DMS53 treated with DMSO at 0.1 percent for 48 hours (cell line): ENCODE measurements at regions not wholly inside any gene's neighbourhood (a gene's known extent, or its start where the extent isn't known, plus 50 kb on each side); places are given as distances from the start of the nearest gene placed in this dataset.
"Not testable (repeated sequence)": the region's sequence is repeated elsewhere in the genome, so short reads cannot be mapped to it uniquely, and the experiment has no call there.

ENCODE experiments used
- DNase-seq: peaks from one replicate; lab custom pipeline; 2025; ENCODE audit not compliant: unreplicated experiment; lab: John Stamatoyannopoulos, UW

DNA sequence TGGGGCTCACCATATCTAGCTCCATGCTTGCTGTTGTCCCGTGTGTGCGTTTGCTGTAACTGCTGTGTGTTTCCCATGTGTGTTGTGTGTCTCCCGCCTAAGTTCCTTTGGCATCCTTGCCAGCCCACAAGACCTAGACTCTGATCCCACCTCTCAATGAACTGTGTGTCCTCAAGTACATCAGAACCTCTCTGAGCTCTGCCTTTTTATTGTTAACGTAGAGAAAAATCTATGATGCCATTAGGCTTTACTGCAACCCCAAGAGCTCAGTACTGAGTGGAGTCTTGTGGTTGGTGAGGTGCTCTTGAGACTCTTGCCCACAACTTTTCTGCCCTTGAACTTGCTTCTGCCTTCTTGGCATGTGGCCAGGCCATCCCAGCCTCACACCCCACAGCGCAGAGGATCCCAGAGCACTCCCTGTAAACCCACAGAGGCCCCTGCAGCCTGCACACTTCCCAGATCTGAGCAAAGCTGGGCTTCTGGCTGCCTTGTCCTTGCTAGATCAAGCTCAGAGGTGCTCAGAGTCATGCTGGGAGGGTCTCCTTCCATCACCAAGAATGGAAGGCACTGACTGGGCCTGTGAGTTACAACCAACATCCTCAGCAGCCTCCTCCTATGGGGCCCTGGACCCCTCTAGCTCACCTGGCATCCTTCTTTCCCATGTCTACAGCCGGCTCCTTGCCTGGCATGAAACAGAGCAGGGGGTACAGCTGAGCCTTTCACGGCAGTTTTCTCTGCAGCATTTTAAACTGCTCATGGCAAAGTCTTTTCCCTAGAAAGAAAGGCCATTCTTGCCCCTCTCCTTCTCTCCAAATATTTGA lies 643.4 kb downstream of the ACTR3B start:
- DNase-seq, result no peak

DNA sequence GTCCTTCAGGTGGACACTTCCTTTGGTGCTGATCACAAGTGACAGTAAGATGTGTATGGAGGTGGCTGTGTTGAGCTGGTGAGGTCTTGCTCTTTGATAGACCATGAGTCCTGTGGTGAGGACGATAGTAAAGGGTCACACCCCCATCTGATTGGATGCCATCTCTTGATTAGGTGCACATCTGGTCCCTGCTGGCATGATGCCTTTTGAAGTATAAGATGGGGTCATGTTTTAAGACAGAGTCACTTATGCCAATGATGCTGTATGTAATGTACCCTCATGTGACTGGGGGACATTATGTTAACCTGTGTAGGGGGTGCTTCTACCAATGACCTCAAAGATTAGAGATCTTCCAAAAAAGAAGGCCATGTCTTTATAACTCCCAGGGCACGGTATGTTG lies 644.6 kb downstream of the ACTR3B start:
- DNase-seq, result no peak

- no peak for DNase-seq
These were observed 645.3 kb downstream of the ACTR3B start for GRCh38 chr7:153404781-153405279.

DNA sequence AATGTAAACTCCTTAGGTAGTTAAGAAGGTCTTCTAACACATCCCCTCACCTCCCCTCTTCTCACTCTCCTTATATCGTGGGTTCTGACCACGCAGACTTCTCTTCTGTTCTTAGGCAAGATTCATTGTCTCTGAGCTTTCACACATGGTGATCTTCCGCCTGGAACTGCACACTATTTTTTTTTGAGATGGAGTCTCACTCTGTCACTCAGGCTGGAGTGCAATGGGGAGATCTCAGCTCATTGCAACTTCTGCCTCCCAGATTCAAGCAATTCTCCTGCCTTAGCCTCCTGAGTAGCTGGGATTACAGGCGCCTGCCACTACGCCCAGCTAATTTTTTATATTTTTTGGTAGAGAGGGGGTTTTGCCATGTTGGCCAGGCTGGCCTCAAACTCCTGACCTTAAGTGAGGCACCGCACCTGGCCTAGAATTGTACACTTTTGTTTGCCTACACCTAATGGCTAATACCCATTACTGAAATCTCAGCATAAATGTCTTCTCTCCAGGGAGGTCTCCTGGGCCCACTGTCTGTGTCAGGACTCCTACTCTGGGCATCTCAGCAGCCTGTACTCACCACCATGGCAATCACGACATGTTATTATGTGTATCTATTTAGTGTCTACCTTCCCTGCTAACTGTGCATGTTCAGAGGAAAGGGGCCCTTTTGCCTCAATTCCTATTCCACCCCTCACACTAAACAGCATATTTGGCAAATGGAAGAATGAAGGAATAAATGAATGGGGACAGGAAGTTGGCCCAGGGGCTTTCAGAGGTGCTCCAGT lies 646.3 kb upstream of the DPP6 start:
- DNase-seq, result no peak

GRCh38 chr7:153406486-153406872 lies 645.7 kb upstream of the DPP6 start:
- DNase-seq, result no peak

GRCh38 chr7:153407291-153408046 lies 644.7 kb upstream of the DPP6 start:
- no peak for DNase-seq

- no peak for DNase-seq
These were observed 643.5 kb upstream of the DPP6 start for GRCh38 chr7:153408360-153409335.

DNA sequence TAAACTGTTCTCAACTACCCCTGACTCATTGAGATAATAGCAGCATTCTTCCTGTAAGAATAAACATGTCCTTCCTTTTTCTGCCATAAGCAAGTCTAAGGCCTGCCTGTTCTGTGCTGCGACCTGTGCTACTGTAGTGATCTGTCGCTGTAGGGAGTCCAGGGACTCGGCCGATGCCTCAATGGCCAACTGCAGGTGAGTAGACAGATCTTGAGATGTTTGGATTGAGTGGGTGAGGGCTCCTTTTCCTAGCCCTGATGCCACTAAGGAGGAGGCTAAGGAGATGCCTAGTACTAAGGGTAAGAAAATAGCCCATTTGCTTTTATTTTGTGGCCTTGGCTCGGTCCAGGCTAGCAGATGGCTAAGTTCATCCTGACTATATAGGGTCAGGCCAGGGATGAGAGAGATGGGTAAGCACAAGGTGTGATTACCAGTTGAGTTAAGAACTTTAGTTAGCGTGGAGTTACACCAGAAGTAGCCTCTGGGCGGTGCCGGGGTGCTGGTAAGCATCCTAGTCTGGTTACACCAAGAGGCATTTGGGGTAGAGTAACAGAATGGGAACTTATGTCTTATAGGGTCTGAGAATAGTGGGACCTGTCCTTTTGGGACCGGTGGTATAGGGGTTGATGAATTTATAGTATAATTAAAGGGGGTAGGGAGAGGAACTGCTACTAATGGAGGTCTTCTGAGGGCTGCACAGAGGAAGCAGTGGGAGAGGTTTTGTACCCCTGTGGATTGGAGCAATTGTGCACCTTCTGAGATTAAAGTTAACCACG lies 642.4 kb upstream of the DPP6 start:
- not testable (repeated sequence) for DNase-seq

DNA sequence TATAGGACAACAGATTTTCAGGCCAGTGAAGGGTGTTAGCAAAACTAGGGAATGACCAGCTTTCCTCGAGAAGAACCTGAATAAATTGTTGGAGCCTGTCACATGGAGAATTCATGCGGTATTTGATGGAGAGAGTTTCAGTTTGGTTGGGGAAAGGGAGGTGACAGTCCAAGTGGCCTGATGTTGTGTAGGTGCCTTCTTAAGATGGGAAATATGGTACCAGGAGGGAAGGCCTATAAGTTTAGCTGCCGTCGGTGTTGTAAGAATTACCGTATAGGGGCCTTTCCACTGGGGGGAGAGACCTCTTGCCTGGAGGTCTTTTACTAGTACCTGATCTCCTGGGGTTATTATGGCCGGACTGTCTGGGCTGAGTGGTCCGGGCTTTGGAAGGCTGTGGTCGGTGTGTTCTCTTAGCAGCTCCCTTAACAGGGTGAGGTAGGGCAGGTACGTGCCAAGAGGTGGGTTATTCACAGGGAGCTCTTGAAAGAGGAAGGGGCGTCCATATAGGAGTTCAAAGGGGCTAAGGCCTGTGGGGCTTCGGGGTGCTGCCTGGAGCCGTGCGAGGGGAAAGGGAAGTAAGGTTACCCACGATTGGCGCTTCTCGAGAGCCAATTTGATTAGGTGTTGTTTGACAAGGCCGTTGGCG lies 641.1 kb upstream of the DPP6 start:
- not testable (repeated sequence) for DNase-seq

GRCh38 chr7:153412114-153412823 lies 639.9 kb upstream of the DPP6 start:
- DNase-seq, result not testable (repeated sequence)

GRCh38 chr7:153412824-153413198 lies 639.4 kb upstream of the DPP6 start:
- DNase-seq, result not testable (repeated sequence)

DNA sequence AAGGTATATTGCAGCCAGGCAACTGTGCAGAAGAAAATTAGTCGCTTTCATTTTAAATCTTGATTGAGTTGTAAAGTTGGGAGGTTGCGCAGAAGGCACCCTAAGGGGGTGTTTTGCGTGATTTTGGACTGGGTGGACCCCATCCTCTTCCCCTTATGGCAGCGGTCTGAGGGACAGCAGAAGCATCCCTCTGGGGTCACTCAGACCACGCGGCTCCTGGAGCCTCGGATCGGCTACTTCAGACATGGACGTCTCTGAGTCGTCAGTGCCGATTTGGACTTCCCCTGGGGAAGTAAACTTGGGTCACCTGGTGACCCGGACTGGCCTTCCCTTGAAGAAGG lies 639.0 kb upstream of the DPP6 start:
- DNase-seq, result no peak

DNA sequence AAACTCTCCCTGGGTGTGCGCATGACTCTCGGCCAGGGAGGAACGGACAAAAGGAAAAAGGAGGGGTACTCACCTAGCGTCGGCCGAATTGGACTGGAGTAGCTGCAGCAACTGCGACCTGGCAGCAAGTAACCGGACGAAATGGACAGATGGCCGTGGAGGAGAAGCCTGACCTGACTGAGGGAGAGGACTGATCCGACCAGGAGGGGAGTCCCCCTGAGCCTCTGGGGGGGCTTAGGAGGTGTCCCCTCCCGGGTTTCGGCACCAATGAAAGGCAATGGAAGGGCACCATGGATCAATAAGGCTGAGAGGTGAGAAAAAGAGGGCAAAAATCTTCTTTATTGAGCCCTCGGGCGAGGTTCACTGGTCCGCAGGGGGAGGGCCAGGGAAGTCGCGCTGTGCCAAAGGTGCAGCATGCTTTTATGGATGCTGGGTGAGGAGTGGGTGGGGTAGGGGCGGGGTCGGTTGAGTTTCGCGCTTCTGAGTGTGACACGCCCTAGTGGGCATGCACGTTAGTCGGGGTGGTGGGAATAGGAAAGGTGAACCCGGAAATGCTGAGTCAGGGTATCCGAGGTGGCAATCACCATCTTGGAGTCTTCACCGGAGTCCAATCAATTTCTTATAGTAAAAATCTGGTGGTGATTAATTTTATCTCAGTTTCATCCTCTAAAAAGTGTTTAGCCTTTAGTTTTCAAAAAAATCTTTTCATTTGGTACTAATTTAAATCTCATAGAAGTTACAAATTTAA lies 638.5 kb upstream of the DPP6 start:
- DNase-seq, result no peak

- DNase-seq, result no peak
These were observed 637.9 kb upstream of the DPP6 start for GRCh38 chr7:153414288-153414629.

- no peak for DNase-seq
These were observed 636.6 kb upstream of the DPP6 start for GRCh38 chr7:153415632-153416031.

- DNase-seq, result no peak
These were observed 629.6 kb upstream of the DPP6 start for GRCh38 chr7:153422291-153423209.

- DNase-seq, result no peak
These were observed 629.0 kb upstream of the DPP6 start for GRCh38 chr7:153423210-153423590.
